Keratinocyte (primary cell): ENCODE measurements at regions not wholly inside any gene's neighbourhood (a gene's known extent, or its start where the extent isn't known, plus 50 kb on each side); places are given as distances from the start of the nearest gene placed in this dataset.

Source experiments
- DNase-seq: peaks from one replicate; pipeline ENCODE4 v3.0.0-alpha.2; 2011; ENCODE audit warnings: low read depth, missing footprints, low spot score
- FAIRE-seq: peaks from 2 replicates; lab custom pipeline; 2011; peaks lifted over from hg19 to GRCh38; lab: Jason Lieb, UNC
- H2AFZ ChIP-seq: 2 replicates; pipeline ENCODE4 v1.6.0; 2012; ENCODE audit warnings: low read length, control low read depth, inconsistent platforms; ENCODE audit not compliant: control insufficient read depth
- H3K27ac ChIP-seq: 2 replicates; pipeline ENCODE4 v1.5.1; 2011; ENCODE audit warnings: low read length; ENCODE audit not compliant: control insufficient read depth, insufficient read depth
- H3K27me3 ChIP-seq: 3 replicates; pipeline ENCODE4 v1.6.0; 2011; ENCODE audit warnings: low read length; ENCODE audit not compliant: control insufficient read depth, insufficient read depth; ENCODE audit errors: extremely low read depth
- H3K36me3 ChIP-seq, 2 experiments: 2 replicates in 1 of 2; 3 replicates in 1 of 2; pipeline ENCODE4 v1.5.1; 2011; ENCODE audit warnings: low read length in 2 of 2, mild to moderate bottlenecking in 1 of 2; ENCODE audit not compliant: control insufficient read depth in 2 of 2, insufficient read depth in 2 of 2; ENCODE audit errors: extremely low read depth in 1 of 2
- H3K4me1 ChIP-seq: 3 replicates; pipeline ENCODE4 v1.5.1; 2011; ENCODE audit warnings: low read length; ENCODE audit not compliant: control insufficient read depth, insufficient read depth; ENCODE audit errors: extremely low read depth
- H3K4me2 ChIP-seq: 3 replicates; pipeline ENCODE4 v1.6.0; 2011; ENCODE audit warnings: low read depth, low read length; ENCODE audit not compliant: control insufficient read depth, insufficient read depth; ENCODE audit errors: extremely low read depth
- H3K4me3 ChIP-seq, 3 experiments: fragments of 200-600 bp in 1 of 3; sonication (generic) in 1 of 3; 2 replicates in 2 of 3; 3 replicates in 1 of 3; pipeline ENCODE4 v1.5.1; 2011 to 2016; ENCODE audit warnings: low read length in 3 of 3, mild to moderate bottlenecking in 3 of 3, control low read depth in 2 of 3, inconsistent platforms in 1 of 3, low read depth in 1 of 3, mixed read lengths in 1 of 3, mixed run types in 1 of 3, moderate library complexity in 1 of 3; ENCODE audit not compliant: control insufficient read depth in 2 of 3, insufficient read depth in 2 of 3; ENCODE audit errors: extremely low read depth in 1 of 3
- H3K79me2 ChIP-seq: 2 replicates; pipeline ENCODE4 v1.6.0; 2012; ENCODE audit warnings: low read length; ENCODE audit not compliant: control insufficient read depth, insufficient read depth
- H3K9ac ChIP-seq: 3 replicates; pipeline ENCODE4 v1.6.0; 2011; ENCODE audit warnings: low read length; ENCODE audit not compliant: control insufficient read depth, insufficient read depth; ENCODE audit errors: extremely low read depth
- H3K9me1 ChIP-seq: 3 replicates; pipeline ENCODE4 v1.6.0; 2011; ENCODE audit warnings: low read length; ENCODE audit not compliant: control insufficient read depth, insufficient read depth; ENCODE audit errors: extremely low read depth
- H3K9me3 ChIP-seq: 2 replicates; pipeline ENCODE4 v1.5.1; 2012; ENCODE audit warnings: low read depth, low read length; ENCODE audit not compliant: control insufficient read depth
- H4K20me1 ChIP-seq: 3 replicates; pipeline ENCODE4 v1.6.0; 2011; ENCODE audit warnings: low read length; ENCODE audit not compliant: control insufficient read depth, insufficient read depth; ENCODE audit errors: extremely low read depth
- CTCF ChIP-seq, 3 experiments: IDR thresholded peaks in 1 of 3; conservative IDR thresholded peaks in 1 of 3; optimal IDR thresholded peaks in 1 of 3; 2 replicates in 2 of 3; 3 replicates in 1 of 3; pipeline versions ENCODE3 to v1.5.1; 2011; ENCODE audit warnings: low read length in 3 of 3, mild to moderate bottlenecking in 3 of 3, moderate library complexity in 2 of 3, control low read depth in 1 of 3, inconsistent platforms in 1 of 3; ENCODE audit not compliant: insufficient read depth in 2 of 3; ENCODE audit errors: extremely low read depth in 1 of 3
- EZH2 ChIP-seq: IDR thresholded peaks from one replicate; pipeline ENCODE4 v1.6.1; 2012; ENCODE audit warnings: inconsistent platforms, mild to moderate bottlenecking, low read length, moderate library complexity
- dilution Hi-C: fragments of 300-500 bp; cut with MboI; formaldehyde crosslinking; loops from one replicate; pipeline ENCODE4 v1.7.0; 2020; ENCODE audit warnings: low sequenced_read_pairs; ENCODE audit not compliant: extremely low pct_ligation_motif_present

DNA sequence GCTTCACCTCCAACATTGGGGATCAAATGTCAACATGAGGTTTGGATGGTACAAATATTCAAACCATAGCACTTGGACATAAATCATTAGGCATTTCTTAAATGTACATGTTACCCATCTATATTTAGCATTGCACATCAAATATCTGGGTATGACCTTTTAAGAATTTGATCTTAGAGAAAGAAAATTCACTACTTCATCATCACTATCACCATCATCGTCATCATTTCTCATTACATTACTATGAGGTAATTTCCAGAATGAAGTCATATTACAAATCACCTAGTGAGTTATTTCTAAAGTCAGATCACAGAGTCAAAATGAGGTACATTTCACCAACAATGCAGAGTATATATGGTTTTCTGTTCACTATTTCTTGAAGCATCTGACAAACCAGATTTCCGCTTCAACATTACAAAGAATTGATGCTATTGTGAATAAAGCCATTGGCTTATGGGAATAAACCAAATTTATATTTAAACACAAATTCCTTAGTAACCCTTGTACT lies 356.4 kb upstream of the GYPC start:
- H3K4me1 ChIP-seq, result no peaks in the 10 kb centered on the region
- H3K27ac ChIP-seq, result no peak overlapping the region
- dilution Hi-C loops, result no loop called here
- H3K4me3 ChIP-seq, result no peak overlapping the region
- H3K36me3 ChIP-seq, result no peaks in the 10 kb centered on the region
- H3K9me1 ChIP-seq, result no peaks in the 10 kb centered on the region
- DNase-seq, result no peak
- H3K27me3 ChIP-seq, result no peaks in the 10 kb centered on the region
- H3K9me3 ChIP-seq, result no peaks in the 10 kb centered on the region
- no peak overlapping the region for H3K4me2 ChIP-seq
- no peaks in the 10 kb centered on the region for H3K79me2 ChIP-seq
- no peak overlapping the region for H2AFZ ChIP-seq
- H3K9ac ChIP-seq, result no peak overlapping the region
- no peak for FAIRE-seq
- H4K20me1 ChIP-seq, result no peaks in the 10 kb centered on the region
- TF ChIP-seq CTCF (optimal IDR thresholded peaks at IDR 0.05 in 1 of 3, IDR thresholded peaks at IDR 0.05 in 1 of 3, conservative IDR thresholded peaks at IDR 0.05 in 1 of 3; ENCODE audit: extremely low read depth in 1 of 3, insufficient read depth in 2 of 3, low read length in 3 of 3), result no peak
- no peak for TF ChIP-seq EZH2

GRCh38 chr2:126300348-126300747 lies 355.6 kb upstream of the GYPC start:
- dilution Hi-C loops, result no loop called here
- DNase-seq (no peak), FAIRE-seq (no peak)
- no peak overlapping the region for H3K4me2 ChIP-seq
- no peaks in the 10 kb centered on the region for H3K4me1 ChIP-seq
- H3K36me3 ChIP-seq, result no peaks in the 10 kb centered on the region
- TF ChIP-seq CTCF (optimal IDR thresholded peaks at IDR 0.05 in 1 of 3, IDR thresholded peaks at IDR 0.05 in 1 of 3, conservative IDR thresholded peaks at IDR 0.05 in 1 of 3; ENCODE audit: extremely low read depth in 1 of 3, insufficient read depth in 2 of 3, low read length in 3 of 3) (no peak), EZH2 (no peak)
- H3K27me3 ChIP-seq, result no peaks in the 10 kb centered on the region
- H3K9me3 ChIP-seq, result no peaks in the 10 kb centered on the region
- no peaks in the 10 kb centered on the region for H3K79me2 ChIP-seq
- H4K20me1 ChIP-seq, result no peaks in the 10 kb centered on the region
- H3K9me1 ChIP-seq, result no peaks in the 10 kb centered on the region
- H3K9ac ChIP-seq, result no peak overlapping the region
- no peak overlapping the region for H2AFZ ChIP-seq
- no peak overlapping the region for H3K4me3 ChIP-seq
- no peak overlapping the region for H3K27ac ChIP-seq
